ENCODE measurements at regions not wholly inside any gene's neighbourhood (a gene's known extent, or its start where the extent isn't known, plus 50 kb on each side); places are given as distances from the start of the nearest gene placed in this dataset.

DNA sequence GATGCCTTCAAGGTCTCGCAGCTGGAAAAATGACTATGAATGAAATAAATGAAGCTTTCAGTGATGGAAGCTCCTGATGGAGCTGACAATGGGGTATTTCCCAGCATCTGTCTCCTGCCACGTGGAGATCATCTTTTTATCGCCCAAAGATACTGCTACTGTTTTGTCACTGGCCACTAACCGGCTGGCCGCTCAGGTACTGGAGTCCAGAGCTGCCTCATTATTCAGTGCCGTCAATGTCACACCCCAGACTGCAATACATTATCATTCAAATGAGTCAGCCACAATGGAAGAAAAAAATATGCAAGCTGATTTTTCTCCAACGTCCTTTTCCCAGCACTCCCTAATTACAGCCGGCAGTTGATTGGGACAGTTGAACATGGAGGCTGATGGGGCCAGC lies 280.4 kb downstream of the ZSWIM6 start:
- no peak overlapping the region for H3K27ac Mint-ChIP-seq
- H3K27me3 Mint-ChIP-seq, result peaks cover 8% of the 10 kb centered on the region
- H3K36me3 Mint-ChIP-seq (ENCODE audit: insufficient read depth), result no peaks in the 10 kb centered on the region
- TF ChIP-seq, protein P1, sequence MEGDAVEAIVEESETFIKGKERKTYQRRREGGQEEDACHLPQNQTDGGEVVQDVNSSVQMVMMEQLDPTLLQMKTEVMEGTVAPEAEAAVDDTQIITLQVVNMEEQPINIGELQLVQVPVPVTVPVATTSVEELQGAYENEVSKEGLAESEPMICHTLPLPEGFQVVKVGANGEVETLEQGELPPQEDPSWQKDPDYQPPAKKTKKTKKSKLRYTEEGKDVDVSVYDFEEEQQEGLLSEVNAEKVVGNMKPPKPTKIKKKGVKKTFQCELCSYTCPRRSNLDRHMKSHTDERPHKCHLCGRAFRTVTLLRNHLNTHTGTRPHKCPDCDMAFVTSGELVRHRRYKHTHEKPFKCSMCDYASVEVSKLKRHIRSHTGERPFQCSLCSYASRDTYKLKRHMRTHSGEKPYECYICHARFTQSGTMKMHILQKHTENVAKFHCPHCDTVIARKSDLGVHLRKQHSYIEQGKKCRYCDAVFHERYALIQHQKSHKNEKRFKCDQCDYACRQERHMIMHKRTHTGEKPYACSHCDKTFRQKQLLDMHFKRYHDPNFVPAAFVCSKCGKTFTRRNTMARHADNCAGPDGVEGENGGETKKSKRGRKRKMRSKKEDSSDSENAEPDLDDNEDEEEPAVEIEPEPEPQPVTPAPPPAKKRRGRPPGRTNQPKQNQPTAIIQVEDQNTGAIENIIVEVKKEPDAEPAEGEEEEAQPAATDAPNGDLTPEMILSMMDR (IDR thresholded peaks at IDR 0.05; ENCODE audit: unreplicated experiment), result no peak
- no peak overlapping the region for H3K4me3 Mint-ChIP-seq (ENCODE audit: low read depth)
- no peak for DNase-seq (ENCODE audit: low spot score, unreplicated experiment)
- H3K9me3 Mint-ChIP-seq (ENCODE audit: low read depth), result no peaks in the 10 kb centered on the region
- no peaks in the 10 kb centered on the region for H3K4me1 Mint-ChIP-seq (ENCODE audit: low read depth)

DNA sequence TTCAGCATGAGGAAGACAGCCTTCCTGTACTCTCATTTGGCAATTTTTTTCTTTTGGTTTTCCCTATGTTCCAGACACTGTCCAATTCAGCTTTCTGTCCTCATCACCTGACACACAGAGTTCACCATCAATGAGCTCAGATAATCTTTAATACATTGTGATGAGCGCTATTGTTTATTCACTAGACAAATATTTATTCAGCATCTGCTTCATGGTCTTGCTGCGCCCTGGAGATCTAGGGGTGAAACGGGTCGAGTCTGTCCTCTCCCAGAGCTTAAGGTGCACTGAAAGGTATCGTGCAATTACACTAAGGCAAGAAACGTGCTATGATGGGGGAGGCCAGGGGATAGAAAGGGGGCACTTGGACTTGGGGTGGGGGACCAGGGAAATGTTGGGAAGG lies 281.6 kb downstream of the ZSWIM6 start:
- H3K27ac Mint-ChIP-seq, result no peak overlapping the region
- H3K9me3 Mint-ChIP-seq (ENCODE audit: low read depth), result no peaks in the 10 kb centered on the region
- H3K4me1 Mint-ChIP-seq (ENCODE audit: low read depth), result no peaks in the 10 kb centered on the region
- TF ChIP-seq, protein P1 (IDR thresholded peaks at IDR 0.05; ENCODE audit: unreplicated experiment), result no peak
- H3K36me3 Mint-ChIP-seq (ENCODE audit: insufficient read depth), result no peaks in the 10 kb centered on the region
- H3K4me3 Mint-ChIP-seq (ENCODE audit: low read depth), result no peak overlapping the region
- no peak for DNase-seq (ENCODE audit: low spot score, unreplicated experiment)
- peaks cover 10% of the 10 kb centered on the region for H3K27me3 Mint-ChIP-seq

DNA sequence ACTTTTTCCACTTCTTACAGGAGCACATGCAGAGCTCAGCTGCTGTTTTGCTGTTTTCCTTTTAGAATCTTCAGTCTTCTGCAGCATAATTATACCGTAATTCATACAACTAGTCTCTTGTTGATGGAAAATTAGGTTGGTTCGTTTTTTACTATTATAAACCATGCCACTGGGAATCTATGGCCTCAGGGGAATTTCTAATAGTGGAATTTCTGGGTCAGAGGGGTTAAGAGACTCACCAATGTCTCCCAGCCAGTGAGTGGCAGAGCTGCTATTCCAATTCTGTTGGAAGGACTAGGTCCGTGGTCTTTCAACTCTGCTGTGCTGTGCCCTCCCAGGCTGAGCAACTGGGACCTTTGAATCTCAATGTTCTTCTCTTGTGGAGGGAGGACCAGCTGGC lies 282.5 kb downstream of the ZSWIM6 start:
- Mint-ChIP-seq H3K27ac (no peak overlapping the region), H3K9me3 (ENCODE audit: low read depth) (no peaks in the 10 kb centered on the region)
- TF ChIP-seq, protein P1 (IDR thresholded peaks at IDR 0.05; ENCODE audit: unreplicated experiment), result no peak

DNA sequence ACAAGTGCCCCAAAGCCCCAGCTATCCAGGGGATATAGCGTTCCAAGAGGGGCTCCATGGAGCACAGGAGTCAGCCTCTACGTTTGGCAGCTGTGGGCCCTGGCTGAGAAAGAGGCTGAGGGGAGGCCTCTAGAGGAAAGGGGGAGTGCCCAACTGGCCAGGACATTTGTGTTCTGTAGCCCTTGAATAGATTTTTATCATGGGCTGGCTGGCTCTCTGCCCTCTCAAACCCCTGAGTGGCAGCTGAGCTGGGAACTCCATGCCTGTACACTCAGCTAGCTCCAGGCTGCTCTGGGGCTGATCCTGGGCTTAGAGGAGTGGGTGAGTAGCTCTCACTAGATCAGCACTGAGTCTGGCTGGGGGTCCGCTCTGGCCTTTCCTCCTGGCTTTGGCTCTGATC lies 285.0 kb downstream of the ZSWIM6 start:
- Mint-ChIP-seq H3K27ac (no peak overlapping the region), H3K4me1 (ENCODE audit: low read depth) (no peaks in the 10 kb centered on the region), H3K36me3 (ENCODE audit: insufficient read depth) (no peaks in the 10 kb centered on the region)

More for the DNA sequence above, 282.5 kb downstream of the ZSWIM6 start:
- H3K4me3 Mint-ChIP-seq (ENCODE audit: low read depth), result no peak overlapping the region
- H3K27me3 Mint-ChIP-seq, result peaks cover 10% of the 10 kb centered on the region
- no peaks in the 10 kb centered on the region for H3K36me3 Mint-ChIP-seq (ENCODE audit: insufficient read depth)
- no peak for DNase-seq (ENCODE audit: low spot score, unreplicated experiment)
- no peaks in the 10 kb centered on the region for H3K4me1 Mint-ChIP-seq (ENCODE audit: low read depth)

DNA sequence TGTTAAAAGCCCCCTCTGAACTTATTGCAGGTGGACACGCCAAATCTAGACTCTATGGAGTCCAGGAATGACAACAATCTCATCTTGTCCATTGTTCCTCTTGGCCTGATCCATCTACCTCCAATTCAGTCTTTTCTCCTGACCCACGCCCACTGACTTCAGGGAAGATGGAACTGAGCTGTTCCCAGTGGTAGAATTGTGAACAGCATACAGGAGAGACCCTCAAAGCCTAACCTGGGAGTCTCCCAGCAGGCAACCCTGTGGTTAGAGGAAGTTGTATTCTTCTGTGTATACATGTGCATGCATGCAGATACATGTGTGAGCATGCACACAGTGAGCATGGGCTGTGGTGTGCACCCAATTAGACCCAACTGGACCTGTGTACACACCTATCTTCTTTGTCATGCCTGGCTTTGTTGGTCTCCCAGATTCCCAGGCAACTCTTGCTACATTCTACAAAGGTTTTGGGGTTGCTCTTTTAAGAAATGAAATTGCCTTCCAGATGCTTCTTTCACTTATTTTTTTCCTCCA lies 286.0 kb downstream of the ZSWIM6 start:
- no peak for DNase-seq (ENCODE audit: low spot score, unreplicated experiment)
- Mint-ChIP-seq H3K4me3 (ENCODE audit: low read depth) (no peak overlapping the region), H3K36me3 (ENCODE audit: insufficient read depth) (no peaks in the 10 kb centered on the region), H3K9me3 (ENCODE audit: low read depth) (no peaks in the 10 kb centered on the region), H3K27ac (no peak overlapping the region), H3K27me3 (peaks cover 8% of the 10 kb centered on the region), H3K4me1 (ENCODE audit: low read depth) (no peaks in the 10 kb centered on the region)
- TF ChIP-seq, protein P1 (IDR thresholded peaks at IDR 0.05; ENCODE audit: unreplicated experiment), result peak; percentile 16

More for the DNA sequence above, 285.0 kb downstream of the ZSWIM6 start:
- DNase-seq (ENCODE audit: low spot score, unreplicated experiment), result no peak
- no peak overlapping the region for H3K4me3 Mint-ChIP-seq (ENCODE audit: low read depth)
- no peaks in the 10 kb centered on the region for H3K9me3 Mint-ChIP-seq (ENCODE audit: low read depth)
- TF ChIP-seq, protein P1 (IDR thresholded peaks at IDR 0.05; ENCODE audit: unreplicated experiment), result no peak
- H3K27me3 Mint-ChIP-seq, result peaks cover 8% of the 10 kb centered on the region
